ENCODE measurements at regions not wholly inside any gene's neighbourhood (a gene's known extent, or its start where the extent isn't known, plus 50 kb on each side); places are given as distances from the start of the nearest gene placed in this dataset.

GRCh38 chr16:85515830-85516397, 97.2 kb upstream of the GSE1 start (continued):
- TF ChIP-seq, protein P1, sequence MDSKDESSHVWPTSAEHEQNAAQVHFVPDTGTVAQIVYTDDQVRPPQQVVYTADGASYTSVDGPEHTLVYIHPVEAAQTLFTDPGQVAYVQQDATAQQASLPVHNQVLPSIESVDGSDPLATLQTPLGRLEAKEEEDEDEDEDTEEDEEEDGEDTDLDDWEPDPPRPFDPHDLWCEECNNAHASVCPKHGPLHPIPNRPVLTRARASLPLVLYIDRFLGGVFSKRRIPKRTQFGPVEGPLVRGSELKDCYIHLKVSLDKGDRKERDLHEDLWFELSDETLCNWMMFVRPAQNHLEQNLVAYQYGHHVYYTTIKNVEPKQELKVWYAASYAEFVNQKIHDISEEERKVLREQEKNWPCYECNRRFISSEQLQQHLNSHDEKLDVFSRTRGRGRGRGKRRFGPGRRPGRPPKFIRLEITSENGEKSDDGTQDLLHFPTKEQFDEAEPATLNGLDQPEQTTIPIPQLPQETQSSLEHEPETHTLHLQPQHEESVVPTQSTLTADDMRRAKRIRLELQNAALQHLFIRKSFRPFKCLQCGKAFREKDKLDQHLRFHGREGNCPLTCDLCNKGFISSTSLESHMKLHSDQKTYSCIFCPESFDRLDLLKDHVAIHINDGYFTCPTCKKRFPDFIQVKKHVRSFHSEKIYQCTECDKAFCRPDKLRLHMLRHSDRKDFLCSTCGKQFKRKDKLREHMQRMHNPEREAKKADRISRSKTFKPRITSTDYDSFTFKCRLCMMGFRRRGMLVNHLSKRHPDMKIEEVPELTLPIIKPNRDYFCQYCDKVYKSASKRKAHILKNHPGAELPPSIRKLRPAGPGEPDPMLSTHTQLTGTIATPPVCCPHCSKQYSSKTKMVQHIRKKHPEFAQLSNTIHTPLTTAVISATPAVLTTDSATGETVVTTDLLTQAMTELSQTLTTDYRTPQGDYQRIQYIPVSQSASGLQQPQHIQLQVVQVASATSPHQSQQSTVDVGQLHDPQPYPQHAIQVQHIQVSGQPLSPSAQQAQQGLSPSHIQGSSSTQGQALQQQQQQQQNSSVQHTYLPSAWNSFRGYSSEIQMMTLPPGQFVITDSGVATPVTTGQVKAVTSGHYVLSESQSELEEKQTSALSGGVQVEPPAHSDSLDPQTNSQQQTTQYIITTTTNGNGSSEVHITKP (CRISPR knock-in tag; IDR thresholded peaks at IDR 0.05; ENCODE audit: low read depth) = no peak
- peak; percentile 41; the same call in 1 of the 2 replicates for TF ChIP-seq SP4 (CRISPR knock-in tag; IDR thresholded peaks at IDR 0.05)
- no peak for TF ChIP-seq ZSCAN9 (CRISPR knock-in tag; IDR thresholded peaks at IDR 0.05; ENCODE audit: borderline replicate concordance)
- TF ChIP-seq MEIS2 (CRISPR knock-in tag; IDR thresholded peaks at IDR 0.05) = peak; percentile 88
- no peak for TF ChIP-seq SMYD3 (CRISPR knock-in tag; IDR thresholded peaks at IDR 0.05)
- no peak for TF ChIP-seq CHCHD3 (CRISPR knock-in tag; IDR thresholded peaks at IDR 0.05)
- peak; percentile 82 for TF ChIP-seq ZNF557 (CRISPR knock-in tag; IDR thresholded peaks at IDR 0.05)
- no peak for TF ChIP-seq ZNF446 (CRISPR knock-in tag; IDR thresholded peaks at IDR 0.05)
- TF ChIP-seq ZNF354B (CRISPR knock-in tag; IDR thresholded peaks at IDR 0.05) = no peak
- TF ChIP-seq PCBP2 (optimal IDR thresholded peaks at IDR 0.05; ENCODE audit: low read depth, low read length, poor library complexity, severe bottlenecking) = no peak
- peak; percentile 83 for TF ChIP-seq FOSL2 (CRISPR knock-in tag; IDR thresholded peaks at IDR 0.05)
- 0 out of 2 replicates have a peak, but pooled peaks have one; percentile 4 for TF ChIP-seq TMF1 (CRISPR knock-in tag; IDR thresholded peaks at IDR 0.05; ENCODE audit: low read depth)
- TF ChIP-seq SKI (IDR thresholded peaks at IDR 0.05; ENCODE audit: partially characterized antibody) = peak; percentile 86
- no peak for TF ChIP-seq ZNF326 (CRISPR knock-in tag; IDR thresholded peaks at IDR 0.05; ENCODE audit: borderline replicate concordance)
- TF ChIP-seq, protein P2, sequence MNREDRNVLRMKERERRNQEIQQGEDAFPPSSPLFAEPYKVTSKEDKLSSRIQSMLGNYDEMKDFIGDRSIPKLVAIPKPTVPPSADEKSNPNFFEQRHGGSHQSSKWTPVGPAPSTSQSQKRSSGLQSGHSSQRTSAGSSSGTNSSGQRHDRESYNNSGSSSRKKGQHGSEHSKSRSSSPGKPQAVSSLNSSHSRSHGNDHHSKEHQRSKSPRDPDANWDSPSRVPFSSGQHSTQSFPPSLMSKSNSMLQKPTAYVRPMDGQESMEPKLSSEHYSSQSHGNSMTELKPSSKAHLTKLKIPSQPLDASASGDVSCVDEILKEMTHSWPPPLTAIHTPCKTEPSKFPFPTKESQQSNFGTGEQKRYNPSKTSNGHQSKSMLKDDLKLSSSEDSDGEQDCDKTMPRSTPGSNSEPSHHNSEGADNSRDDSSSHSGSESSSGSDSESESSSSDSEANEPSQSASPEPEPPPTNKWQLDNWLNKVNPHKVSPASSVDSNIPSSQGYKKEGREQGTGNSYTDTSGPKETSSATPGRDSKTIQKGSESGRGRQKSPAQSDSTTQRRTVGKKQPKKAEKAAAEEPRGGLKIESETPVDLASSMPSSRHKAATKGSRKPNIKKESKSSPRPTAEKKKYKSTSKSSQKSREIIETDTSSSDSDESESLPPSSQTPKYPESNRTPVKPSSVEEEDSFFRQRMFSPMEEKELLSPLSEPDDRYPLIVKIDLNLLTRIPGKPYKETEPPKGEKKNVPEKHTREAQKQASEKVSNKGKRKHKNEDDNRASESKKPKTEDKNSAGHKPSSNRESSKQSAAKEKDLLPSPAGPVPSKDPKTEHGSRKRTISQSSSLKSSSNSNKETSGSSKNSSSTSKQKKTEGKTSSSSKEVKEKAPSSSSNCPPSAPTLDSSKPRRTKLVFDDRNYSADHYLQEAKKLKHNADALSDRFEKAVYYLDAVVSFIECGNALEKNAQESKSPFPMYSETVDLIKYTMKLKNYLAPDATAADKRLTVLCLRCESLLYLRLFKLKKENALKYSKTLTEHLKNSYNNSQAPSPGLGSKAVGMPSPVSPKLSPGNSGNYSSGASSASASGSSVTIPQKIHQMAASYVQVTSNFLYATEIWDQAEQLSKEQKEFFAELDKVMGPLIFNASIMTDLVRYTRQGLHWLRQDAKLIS (CRISPR knock-in tag; IDR thresholded peaks at IDR 0.05) = peak; percentile 51; the same call in 1 of the 2 replicates
- no peak for TF ChIP-seq REL (CRISPR knock-in tag; conservative IDR thresholded peaks at IDR 0.05)
- peak; percentile 62; the same call in 1 of the 2 replicates for TF ChIP-seq ZMYM2 (CRISPR knock-in tag; IDR thresholded peaks at IDR 0.05)
- no peak for TF ChIP-seq NFYB (CRISPR knock-in tag; IDR thresholded peaks at IDR 0.05)
- TF ChIP-seq SSRP1 (CRISPR knock-in tag; IDR thresholded peaks at IDR 0.05) = peak; percentile 75; the same call in 1 of the 2 replicates
- TF ChIP-seq CEBPZ (IDR thresholded peaks at IDR 0.05; ENCODE audit: low read length) = no peak
- TF ChIP-seq THAP11 (CRISPR knock-in tag; IDR thresholded peaks at IDR 0.05) = peak; percentile 68; the same call in 1 of the 2 replicates
